ENCODE measurements at regions not wholly inside any gene's neighbourhood (a gene's known extent, or its start where the extent isn't known, plus 50 kb on each side); places are given as distances from the start of the nearest gene placed in this dataset.
"Not testable (repeated sequence)": the region's sequence is repeated elsewhere in the genome, so short reads cannot be mapped to it uniquely, and the experiment has no call there.

DNA sequence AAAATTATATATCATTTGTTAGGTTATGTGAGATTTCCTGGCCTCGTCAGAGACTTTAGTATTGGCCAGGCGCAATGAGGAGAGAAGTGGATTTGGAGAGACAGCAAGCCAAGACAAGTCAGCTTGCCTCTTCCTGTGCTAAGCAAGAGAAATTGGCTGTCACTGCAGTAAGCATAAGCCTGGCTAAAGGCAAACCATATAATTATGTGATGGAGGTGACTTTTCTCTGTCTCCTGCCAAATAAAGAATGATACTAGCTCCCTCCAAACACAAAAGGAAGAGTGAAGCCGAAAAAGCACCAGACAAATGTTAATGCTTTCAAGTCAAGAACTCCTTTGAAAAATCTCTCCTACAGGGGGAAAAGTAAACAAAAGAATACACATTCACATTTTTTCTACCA, 2246.0 kb downstream of the ARAP2 start:
- Mint-ChIP-seq H3K36me3 (ENCODE audit: low read depth, unreplicated experiment) (no peaks in the 10 kb centered on the region), H3K27me3 (ENCODE audit: unreplicated experiment) (no peaks in the 10 kb centered on the region), H3K4me3 (ENCODE audit: unreplicated experiment) (no peak overlapping the region), H3K4me1 (ENCODE audit: unreplicated experiment) (peaks cover 4% of the 10 kb centered on the region), H3K9me3 (ENCODE audit: unreplicated experiment) (no peaks in the 10 kb centered on the region), H3K27ac (ENCODE audit: unreplicated experiment) (no peak overlapping the region)
- no peak for DNase-seq (ENCODE audit: low spot score)
- no peak for TF ChIP-seq CTCF (IDR thresholded peaks at IDR 0.05; ENCODE audit: unreplicated experiment)

DNA sequence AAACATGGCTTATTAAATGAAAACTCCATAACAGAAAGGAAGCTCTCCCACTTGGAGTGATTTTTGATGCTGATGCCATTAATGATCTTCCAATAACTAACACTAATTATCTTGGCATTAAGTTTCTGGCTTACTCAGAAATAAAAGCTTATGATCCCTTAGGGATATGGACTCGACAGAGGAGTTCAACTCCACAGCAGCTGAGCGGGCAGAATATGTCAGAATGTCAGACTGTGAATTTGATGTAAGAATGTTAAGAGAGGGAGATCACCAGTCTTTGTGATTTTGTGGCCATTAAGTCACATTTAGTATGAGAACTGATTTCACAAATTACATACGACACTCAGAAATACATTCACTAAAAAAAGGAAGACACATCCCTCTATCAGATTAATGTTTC, 2244.0 kb downstream of the ARAP2 start:
- no peak for DNase-seq (ENCODE audit: low spot score)
- H3K36me3 Mint-ChIP-seq (ENCODE audit: low read depth, unreplicated experiment), result no peaks in the 10 kb centered on the region
- H3K27me3 Mint-ChIP-seq (ENCODE audit: unreplicated experiment), result no peaks in the 10 kb centered on the region
- H3K27ac Mint-ChIP-seq (ENCODE audit: unreplicated experiment), result no peak overlapping the region
- H3K9me3 Mint-ChIP-seq (ENCODE audit: unreplicated experiment), result no peaks in the 10 kb centered on the region
- no peak for TF ChIP-seq CTCF (IDR thresholded peaks at IDR 0.05; ENCODE audit: unreplicated experiment)
- peaks cover 10% of the 10 kb centered on the region for H3K4me1 Mint-ChIP-seq (ENCODE audit: unreplicated experiment)
- H3K4me3 Mint-ChIP-seq (ENCODE audit: unreplicated experiment), result no peak overlapping the region

DNA sequence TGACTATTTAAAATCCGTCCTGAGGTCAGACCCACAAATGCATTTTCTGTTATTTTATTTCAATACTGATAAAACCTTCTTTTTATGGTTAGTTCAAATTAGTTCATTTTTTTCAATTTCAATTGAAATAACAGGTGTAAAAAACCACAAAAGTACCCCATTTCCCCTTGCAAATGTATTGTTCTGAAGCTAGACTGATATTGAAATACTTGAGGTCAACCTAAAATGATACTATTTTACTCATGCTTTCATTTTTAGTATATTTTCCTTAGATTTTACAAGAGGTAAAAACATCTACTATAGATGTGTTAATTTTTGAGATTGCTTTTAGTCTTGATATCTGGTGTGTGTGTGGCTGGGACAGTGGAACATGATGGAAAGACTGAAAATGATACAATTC, 2237.8 kb downstream of the ARAP2 start:
- H3K27ac Mint-ChIP-seq (ENCODE audit: unreplicated experiment); H3K27me3 Mint-ChIP-seq (ENCODE audit: unreplicated experiment); H3K36me3 Mint-ChIP-seq (ENCODE audit: low read depth, unreplicated experiment); H3K4me3 Mint-ChIP-seq (ENCODE audit: unreplicated experiment); DNase-seq (ENCODE audit: low spot score); H3K9me3 Mint-ChIP-seq (ENCODE audit: unreplicated experiment); H3K4me1 Mint-ChIP-seq (ENCODE audit: unreplicated experiment): not testable (repeated sequence)

- H3K4me1 Mint-ChIP-seq (ENCODE audit: unreplicated experiment), result no peaks in the 10 kb centered on the region
- no peak for TF ChIP-seq CTCF (IDR thresholded peaks at IDR 0.05; ENCODE audit: unreplicated experiment)
- no peaks in the 10 kb centered on the region for H3K36me3 Mint-ChIP-seq (ENCODE audit: low read depth, unreplicated experiment)
- no peak overlapping the region for H3K27ac Mint-ChIP-seq (ENCODE audit: unreplicated experiment)
- H3K9me3 Mint-ChIP-seq (ENCODE audit: unreplicated experiment), result no peaks in the 10 kb centered on the region
- no peak for DNase-seq (ENCODE audit: low spot score)
- H3K4me3 Mint-ChIP-seq (ENCODE audit: unreplicated experiment), result no peak overlapping the region
- H3K27me3 Mint-ChIP-seq (ENCODE audit: unreplicated experiment), result no peaks in the 10 kb centered on the region
Observed at GRCh38 chr4:34009951-34010350, 2234.4 kb downstream of the ARAP2 start.

DNA sequence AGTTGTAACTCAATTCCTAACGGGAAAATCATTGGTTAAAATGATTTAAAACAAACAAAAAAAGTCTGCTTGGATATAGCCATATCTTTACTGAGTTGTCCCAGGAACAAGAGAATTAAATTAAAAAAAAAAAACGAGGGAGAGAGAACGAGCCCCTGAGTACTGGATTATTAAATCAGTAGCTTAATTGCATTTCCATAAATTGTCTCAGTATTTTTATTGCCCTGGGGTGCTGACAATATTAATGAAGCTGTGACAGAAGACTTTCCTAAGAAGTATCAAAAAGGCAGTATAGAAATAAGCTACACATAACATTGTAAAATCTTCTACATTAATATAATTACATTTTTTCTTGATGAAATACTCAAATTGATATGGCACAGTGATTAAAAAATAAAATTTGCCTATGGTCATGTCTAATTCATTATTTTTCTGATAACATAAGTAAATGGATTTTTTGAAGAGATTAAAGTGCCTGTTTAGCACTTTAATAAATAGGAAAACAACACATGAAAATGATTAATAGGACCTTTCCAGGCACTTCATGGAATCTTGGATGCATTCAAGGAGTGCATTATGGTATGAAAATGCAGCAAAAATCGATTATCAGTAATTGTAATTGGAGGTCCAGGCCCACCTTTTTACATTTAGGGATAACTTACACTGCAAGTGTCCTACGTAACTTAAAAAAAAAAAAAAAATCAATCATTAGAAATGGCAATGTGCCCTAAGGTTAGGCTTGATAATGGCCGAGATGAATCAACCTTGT, 2233.4 kb downstream of the ARAP2 start:
- no peaks in the 10 kb centered on the region for H3K27me3 Mint-ChIP-seq (ENCODE audit: unreplicated experiment)
- DNase-seq (ENCODE audit: low spot score), result no peak
- H3K4me1 Mint-ChIP-seq (ENCODE audit: unreplicated experiment), result no peaks in the 10 kb centered on the region
- H3K9me3 Mint-ChIP-seq (ENCODE audit: unreplicated experiment), result no peaks in the 10 kb centered on the region
- no peak for TF ChIP-seq CTCF (IDR thresholded peaks at IDR 0.05; ENCODE audit: unreplicated experiment)
- H3K4me3 Mint-ChIP-seq (ENCODE audit: unreplicated experiment), result no peak overlapping the region
- no peaks in the 10 kb centered on the region for H3K36me3 Mint-ChIP-seq (ENCODE audit: low read depth, unreplicated experiment)
- no peak overlapping the region for H3K27ac Mint-ChIP-seq (ENCODE audit: unreplicated experiment)

All from endothelial cell (in vitro differentiated cells).